ENCODE measurements at regions not wholly inside any gene's neighbourhood (a gene's known extent, or its start where the extent isn't known, plus 50 kb on each side); places are given as distances from the start of the nearest gene placed in this dataset.

GRCh38 chr1:184141361-184141880, 89.9 kb downstream of the TSEN15 start:
- no peak for DNase-seq

GRCh38 chr1:184143449-184143848, 91.9 kb downstream of the TSEN15 start:
- DNase-seq = peak in 1 of 14 donors; percentile 89

DNA sequence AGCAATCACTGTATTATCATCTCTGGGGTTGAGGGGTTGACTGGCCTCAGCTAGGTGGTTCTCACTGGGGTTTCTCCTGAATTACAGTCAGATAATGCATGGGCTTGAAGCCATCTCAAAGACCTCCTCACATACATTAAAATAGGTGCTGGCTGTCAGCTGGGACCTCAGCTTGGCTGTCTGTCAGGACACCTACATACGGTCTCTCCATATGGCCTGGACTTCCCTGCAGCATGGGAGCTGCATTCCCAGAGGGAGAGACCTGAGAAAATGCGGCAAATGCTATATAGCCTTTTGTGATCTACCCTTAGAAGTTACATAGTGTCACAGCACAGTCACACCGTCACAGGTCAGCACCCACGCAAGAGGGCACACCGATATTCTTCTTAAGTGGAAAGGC, 93.6 kb downstream of the TSEN15 start:
- no peak for DNase-seq

GRCh38 chr1:184146202-184146601, 94.7 kb downstream of the TSEN15 start:
- DNase-seq = no peak

DNA sequence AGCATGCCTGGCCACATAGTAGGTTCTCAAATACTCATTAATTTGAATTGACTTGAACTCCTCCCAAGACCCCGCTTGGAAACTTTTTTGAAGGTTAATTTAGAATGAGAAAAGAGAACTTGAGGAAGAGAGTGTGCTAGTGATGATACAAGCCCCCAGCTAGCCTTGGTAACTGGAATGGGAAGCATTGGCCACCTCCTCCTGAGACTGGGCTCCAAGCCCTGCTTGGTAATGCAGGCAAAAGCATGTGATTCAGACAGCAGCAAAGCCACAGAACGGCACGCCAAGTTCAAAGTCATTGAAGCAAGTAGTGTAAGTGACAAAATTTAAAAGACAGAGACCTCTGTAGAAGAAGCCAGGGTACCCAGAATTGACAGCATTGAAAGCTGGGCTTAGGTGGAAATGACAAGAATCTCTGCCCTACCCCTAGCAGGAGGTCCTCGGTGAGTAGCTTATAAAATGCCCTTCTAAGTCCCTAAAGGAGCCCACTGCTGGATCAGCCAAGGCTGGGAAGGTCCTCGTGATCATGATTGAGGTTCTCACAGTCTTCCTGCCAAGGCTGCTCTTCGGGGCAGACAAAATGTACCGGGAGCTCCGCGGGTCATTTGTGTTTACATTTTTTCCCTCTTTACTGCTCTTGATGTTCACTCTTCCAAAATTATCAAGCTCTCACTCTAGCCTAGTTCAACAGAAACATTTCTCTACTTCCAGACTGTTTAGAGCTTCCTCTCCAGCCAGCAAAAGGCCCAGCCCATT, 99.4 kb downstream of the TSEN15 start:
- DNase-seq = peak in 10 of 14 donors; percentile 7 to 89 (median 44)

DNA sequence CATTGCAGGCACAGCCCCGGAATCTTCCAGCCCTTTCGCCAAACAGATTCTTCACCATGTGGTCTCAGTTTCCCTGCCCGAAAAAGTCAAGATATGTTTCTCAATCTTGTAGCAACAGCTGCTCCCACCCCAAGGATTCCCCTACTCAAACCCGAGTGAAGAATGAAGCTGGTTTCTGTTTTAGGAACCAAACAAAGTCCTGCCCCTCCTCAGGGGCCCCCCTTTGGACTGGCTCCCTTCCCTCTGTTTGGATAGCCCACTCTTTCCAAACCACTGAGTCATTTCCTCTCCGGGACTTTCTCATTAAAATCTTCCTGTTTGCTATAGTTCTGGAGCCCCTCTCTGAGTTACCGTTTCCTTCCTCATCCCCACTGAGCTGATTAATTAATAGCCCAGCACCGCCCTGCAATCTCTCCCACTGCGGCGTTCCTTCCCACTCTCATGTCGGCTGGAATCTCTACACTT, 100.9 kb downstream of the TSEN15 start:
- DNase-seq = peak in 1 of 14 donors; percentile 21

DNA sequence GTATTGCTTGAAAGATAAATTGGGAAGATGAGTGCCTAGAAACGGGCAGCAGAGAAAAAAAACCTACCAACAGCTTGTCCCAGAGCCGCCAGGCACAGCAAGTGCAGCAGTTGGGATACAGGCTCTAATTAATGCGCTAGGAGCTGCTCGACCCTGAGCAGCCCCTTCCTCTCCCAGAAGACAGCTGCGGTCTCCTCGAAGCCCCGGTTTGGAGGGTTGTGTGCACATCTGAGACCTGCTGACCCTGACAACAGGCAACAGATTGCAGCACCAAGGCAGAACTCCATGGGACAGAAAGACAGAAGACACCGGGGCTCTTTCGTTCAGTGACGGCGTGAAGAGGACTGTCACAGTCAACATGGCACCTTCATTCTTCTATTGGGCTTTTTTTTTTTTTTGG, 101.4 kb downstream of the TSEN15 start:
- DNase-seq = no peak

GRCh38 chr1:184153731-184154130, 102.2 kb downstream of the TSEN15 start:
- DNase-seq = no peak

DNA sequence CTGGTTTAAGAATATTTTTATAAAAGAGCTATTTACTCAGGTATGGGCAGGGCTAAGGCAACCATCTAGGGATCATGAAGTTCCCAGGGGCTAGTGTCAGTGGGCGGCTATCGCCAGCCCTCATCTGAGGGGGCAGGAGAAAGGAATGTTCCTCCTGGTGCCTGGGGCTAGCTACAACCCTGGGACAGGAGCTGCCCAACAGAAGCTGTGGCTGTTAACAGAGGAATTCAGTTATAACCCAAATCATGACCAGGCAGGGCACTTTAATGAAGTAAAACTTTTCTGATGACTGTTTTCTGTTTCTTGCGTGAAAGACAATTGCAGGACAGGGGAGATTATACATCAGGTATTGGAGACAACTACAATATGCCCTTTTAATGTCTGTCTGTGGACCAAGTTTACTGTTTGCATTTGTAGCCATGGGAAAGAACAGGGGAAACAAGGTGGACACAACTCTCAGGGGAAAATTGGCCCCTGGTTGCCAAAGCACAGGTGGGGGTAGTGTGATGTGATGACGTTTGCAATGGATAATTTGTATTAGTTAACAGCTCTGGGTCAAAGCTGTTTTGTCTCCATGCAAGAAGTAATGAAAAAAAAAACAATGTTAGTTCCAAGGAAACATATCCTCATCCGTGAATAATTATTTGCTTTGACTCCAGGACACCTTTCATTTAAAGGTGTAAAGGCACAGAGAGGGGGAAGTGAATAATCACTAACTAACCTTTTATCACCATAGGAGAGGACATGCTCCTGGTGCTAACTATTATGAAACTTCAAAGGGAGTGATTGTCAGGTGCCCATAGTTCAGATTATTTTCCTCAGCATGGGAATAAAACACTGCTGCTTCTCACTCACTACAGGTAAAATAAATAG, 105.2 kb downstream of the TSEN15 start:
- no peak for DNase-seq

DNA sequence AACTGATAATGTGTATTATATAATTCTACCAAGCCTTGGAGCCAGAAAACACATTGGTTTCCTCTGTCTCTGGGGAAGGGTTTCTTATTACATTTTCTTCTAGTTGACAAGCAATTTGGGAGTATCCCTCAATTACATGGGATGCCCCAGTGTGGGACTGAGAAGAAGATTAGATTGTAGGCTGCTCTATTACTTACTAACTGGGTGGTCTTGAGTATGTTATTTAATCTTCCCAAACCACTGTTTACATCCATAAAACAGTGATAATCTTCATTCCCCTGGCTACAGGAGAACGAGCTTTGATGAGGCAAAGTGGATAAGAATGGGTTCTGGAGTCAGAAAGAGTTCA, 105.8 kb downstream of the TSEN15 start:
- DNase-seq = no peak

DNA sequence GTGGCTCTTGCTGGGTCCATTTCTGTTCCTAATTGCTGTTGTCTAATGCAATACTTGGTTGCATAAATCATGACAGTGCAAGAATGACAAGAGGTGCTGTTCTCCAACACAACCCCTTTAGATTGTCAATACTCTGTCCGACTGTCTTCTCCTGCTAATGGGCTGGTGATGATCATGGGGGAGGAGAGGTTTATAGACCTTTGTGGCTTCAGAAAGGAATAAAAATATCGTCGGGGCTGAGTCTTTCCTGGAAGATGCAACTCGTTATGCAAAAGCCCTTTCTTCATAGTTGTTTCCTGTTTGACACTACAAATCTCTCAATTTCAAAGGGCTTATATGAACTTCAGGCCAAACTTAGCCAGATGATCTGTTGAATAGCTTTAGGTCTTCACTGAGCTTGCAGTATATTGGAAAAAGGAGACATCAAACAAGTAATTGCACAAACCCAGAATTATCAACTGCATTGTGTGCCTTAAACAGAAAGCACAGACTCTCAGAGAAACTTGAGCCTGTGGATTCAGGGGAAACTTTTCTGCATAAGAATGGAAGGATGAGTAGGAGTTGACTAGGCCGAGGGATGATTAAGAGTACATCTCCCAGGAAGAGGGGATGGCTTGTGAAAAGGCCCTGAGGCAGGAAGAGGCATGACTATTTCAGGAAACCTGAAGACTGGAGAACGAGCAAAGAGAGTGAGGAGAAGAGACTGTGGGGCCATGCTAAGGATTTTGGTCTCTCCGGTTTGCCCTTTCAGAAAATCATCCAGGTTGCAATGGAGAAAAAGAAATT, 107.6 kb downstream of the TSEN15 start:
- no peak for DNase-seq

GRCh38 chr1:184160236-184160635, 108.7 kb downstream of the TSEN15 start:
- no peak for DNase-seq

DNA sequence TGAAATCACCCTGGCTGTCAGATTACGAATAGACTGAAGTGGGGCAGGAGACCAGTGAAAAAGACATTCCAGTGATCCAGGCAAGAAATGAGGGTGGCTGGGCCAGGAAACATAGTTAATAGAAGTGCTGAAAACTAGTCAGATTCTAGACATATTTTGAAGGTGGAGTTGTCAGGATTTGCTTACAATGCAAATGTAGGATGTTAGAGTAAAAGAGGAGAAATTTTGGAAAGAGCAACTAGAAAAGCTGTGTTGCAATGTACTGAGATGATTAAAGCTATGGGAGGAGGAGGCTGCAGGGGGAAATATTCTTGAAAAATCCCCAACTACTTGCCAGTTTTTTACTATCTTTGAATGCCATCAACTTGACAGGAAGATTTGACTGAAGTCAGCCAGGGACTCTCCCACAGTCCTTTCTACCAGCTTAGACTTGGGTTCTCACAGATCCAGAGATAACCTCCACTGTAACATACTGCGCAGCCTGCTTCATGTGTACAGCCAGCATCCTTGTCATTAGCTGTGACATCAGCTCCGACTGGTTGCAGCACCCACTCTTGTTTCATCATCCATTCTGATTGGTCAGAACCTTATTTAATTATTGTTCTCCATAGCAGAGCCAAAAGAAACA, 109.7 kb downstream of the TSEN15 start:
- no peak for DNase-seq

DNA sequence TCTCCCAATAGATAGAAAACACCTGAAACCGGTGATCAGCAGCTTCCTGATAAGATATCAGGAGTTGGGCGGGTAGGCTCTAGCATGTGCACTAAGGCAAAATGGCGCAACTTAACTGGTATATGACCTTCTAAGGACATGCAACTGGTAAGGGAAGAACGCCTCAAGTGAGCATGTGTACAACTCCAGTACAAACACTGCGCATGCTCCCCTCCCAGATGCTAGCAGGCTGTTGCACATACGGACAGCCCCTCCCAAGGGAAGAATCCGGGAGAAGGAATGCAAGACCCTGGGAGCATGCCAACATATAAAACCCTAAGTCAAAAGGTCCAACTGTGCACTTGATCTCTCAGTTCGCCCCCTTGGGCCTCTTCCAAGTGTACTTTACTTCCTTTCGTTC, 110.8 kb downstream of the TSEN15 start:
- DNase-seq = no peak

DNA sequence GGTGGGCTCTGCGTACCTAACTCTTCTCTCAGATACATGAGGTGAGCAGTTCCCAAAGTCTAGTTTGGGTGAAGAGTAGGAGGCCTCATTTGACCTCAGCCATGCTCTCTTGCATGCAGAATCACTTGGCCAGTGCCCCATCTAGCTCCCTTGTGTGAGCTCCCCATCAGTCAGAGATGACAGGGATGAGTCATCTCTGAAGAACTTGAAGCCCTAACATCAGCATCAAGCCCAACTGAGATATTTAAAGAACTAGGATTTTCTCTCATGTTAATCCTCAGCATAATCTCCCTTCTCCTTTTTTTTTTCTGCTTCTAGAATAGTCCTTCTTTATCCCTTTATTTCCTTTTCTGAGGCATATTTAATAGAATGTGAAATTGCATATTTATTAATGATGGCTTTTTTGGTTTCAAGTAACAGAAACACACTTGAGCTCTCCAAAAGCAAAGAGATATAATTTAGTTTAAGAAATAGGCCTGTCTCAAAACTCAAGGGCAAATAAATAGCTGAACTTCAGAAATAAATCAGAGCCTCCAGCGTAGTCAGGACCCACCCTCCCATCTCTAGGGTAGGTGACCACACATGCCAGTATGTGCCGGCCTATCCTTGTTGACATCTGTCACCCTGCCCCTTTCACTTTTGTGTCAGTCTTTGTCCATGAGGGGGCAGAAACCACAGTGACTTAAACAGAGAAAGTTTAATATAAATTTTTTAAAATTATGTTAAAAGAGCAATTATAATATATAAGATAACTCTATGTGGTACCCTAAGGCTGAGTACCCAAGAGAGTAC, 112.3 kb downstream of the TSEN15 start:
- no peak for DNase-seq

GRCh38 chr1:184164536-184164935, 113.0 kb downstream of the TSEN15 start:
- DNase-seq = no peak

GRCh38 chr1:184166485-184166884, 115.0 kb downstream of the TSEN15 start:
- DNase-seq = no peak

DNA sequence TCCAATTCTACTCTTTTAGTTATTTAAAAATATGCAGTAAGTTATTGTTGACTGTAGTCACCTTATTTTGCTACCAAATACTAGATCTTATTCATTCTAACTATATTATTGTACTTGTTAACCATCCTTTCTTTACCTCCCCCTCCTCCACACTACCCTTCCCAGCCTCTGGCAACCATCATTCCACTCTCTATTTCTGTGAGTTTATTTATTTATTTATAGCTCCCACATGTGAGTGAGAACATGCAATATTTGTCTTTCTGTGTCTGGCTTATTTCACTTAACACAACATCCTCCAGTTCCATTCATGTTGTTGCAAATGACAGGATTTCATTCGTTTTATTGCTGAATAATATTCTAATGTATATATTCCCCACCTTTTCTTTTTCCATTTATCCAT, 115.8 kb downstream of the TSEN15 start:
- DNase-seq = no peak

GRCh38 chr1:184170719-184171118, 119.2 kb downstream of the TSEN15 start:
- DNase-seq = no peak

DNA sequence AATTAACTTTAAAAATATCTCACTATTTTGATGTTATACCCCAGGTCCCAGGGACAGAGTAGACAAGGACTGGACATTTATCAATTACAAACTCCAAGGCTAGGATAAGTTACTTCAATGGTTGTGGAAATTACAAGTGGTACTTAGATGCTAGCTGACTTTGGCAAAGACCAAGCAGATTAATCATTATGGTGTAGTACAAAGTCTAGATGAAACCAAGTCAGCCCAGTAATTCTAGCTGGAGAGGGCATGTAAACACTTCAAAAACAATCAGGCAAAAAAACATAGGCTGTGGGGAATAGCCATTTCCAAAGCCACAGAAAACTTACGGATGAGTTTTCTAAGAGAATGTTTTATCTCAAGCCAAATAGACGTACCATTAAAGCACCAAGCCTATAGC, 124.5 kb downstream of the TSEN15 start:
- no peak for DNase-seq

GRCh38 chr1:184181044-184181443, 129.5 kb downstream of the TSEN15 start:
- no peak for DNase-seq
